AG04449 (cell line): ENCODE measurements at regions not wholly inside any gene's neighbourhood (a gene's known extent, or its start where the extent isn't known, plus 50 kb on each side); places are given as distances from the start of the nearest gene placed in this dataset.

Experiments used
- CTCF ChIA-PET: fragments of 350-600 bp; formaldehyde crosslinking; extraction: SDS; loops from one replicate; lab custom pipeline; 2021; ENCODE audit warnings: antibody characterized with exemption; lab: Yijun Ruan, JAX
- POLR2A ChIA-PET: fragments of 400-600, 350-600 bp; formaldehyde crosslinking; extraction: SDS; loops from one replicate; lab custom pipeline; 2020; ENCODE audit warnings: antibody characterized with exemption, inconsistent platforms; lab: Yijun Ruan, JAX
- DNase-seq: peaks from one replicate; pipeline ENCODE4 v3.0.0-alpha.2; 2010; ENCODE audit warnings: low read depth, low spot score
- H3K4me3 ChIP-seq: 2 replicates; pipeline ENCODE4 v1.5.1; 2011; ENCODE audit warnings: low read depth, mild to moderate bottlenecking, control low read depth, low read length
- CTCF ChIP-seq: IDR thresholded peaks from one replicate; pipeline ENCODE4 v1.5.1; 2011; ENCODE audit warnings: mild to moderate bottlenecking, moderate library complexity, low read length, control low read depth, inconsistent platforms; ENCODE audit not compliant: insufficient read depth; ENCODE audit errors: missing control alignments

- POLR2A ChIA-PET, result no interaction called here
- no peak overlapping the region for H3K4me3 ChIP-seq
- no peak for TF ChIP-seq CTCF
- no peak for DNase-seq
- CTCF ChIA-PET, result no interaction called here
These were observed 858.2 kb upstream of the FLRT2 start for GRCh38 chr14:84671776-84672175.

- no peak for TF ChIP-seq CTCF
- POLR2A ChIA-PET, result no interaction called here
- CTCF ChIA-PET, result no interaction called here
- DNase-seq, result no peak
- H3K4me3 ChIP-seq, result no peak overlapping the region
These were observed 855.3 kb upstream of the FLRT2 start for GRCh38 chr14:84674636-84675035.

GRCh38 chr14:84686550-84686949 lies 843.4 kb upstream of the FLRT2 start:
- no peak for DNase-seq
- no peak overlapping the region for H3K4me3 ChIP-seq
- no peak for TF ChIP-seq CTCF
- POLR2A ChIA-PET, result no interaction called here
- CTCF ChIA-PET, result no interaction called here

- CTCF ChIA-PET, result no interaction called here
These were observed 841.5 kb upstream of the FLRT2 start for GRCh38 chr14:84688297-84689025.

GRCh38 chr14:84694161-84694560 lies 835.8 kb upstream of the FLRT2 start:
- H3K4me3 ChIP-seq, result no peak overlapping the region
- CTCF ChIA-PET, result no interaction called here
- DNase-seq, result no peak
- POLR2A ChIA-PET, result no interaction called here
- TF ChIP-seq CTCF, result no peak

More at GRCh38 chr14:84688297-84689025, 841.5 kb upstream of the FLRT2 start:
- no peak for DNase-seq
- TF ChIP-seq CTCF, result no peak
- POLR2A ChIA-PET, result no interaction called here
- H3K4me3 ChIP-seq, result no peak overlapping the region

GRCh38 chr14:84704601-84705000 lies 825.3 kb upstream of the FLRT2 start:
- ChIA-PET CTCF (no interaction called here), POLR2A (no interaction called here)

More at GRCh38 chr14:84704601-84705000, 825.3 kb upstream of the FLRT2 start:
- no peak for TF ChIP-seq CTCF
- H3K4me3 ChIP-seq, result no peak overlapping the region
- DNase-seq, result no peak
